ENCODE measurements at regions not wholly inside any gene's neighbourhood (a gene's known extent, or its start where the extent isn't known, plus 50 kb on each side); places are given as distances from the start of the nearest gene placed in this dataset.

GRCh38 chr22:47778160-47778658 lies 1015.8 kb downstream of the TBC1D22A start:
- H3K27ac ChIP-seq, result no peak overlapping the region
- H3K9me3 ChIP-seq, result no peaks in the 10 kb centered on the region
- no peak for DNase-seq (ENCODE audit: low spot score)
- no peaks in the 10 kb centered on the region for H3K4me1 ChIP-seq (ENCODE audit: control insufficient read depth in 1 of 2, low read depth in 2 of 2)
- no peak for ATAC-seq (ENCODE audit: insufficient number of reproducible peaks, low FRiP score, low read depth)
- no peaks in the 10 kb centered on the region for H3K27me3 ChIP-seq (replicated peaks; ENCODE audit: insufficient read depth)
- H3K4me3 ChIP-seq, result no peak overlapping the region
- TF ChIP-seq, protein P1, sequence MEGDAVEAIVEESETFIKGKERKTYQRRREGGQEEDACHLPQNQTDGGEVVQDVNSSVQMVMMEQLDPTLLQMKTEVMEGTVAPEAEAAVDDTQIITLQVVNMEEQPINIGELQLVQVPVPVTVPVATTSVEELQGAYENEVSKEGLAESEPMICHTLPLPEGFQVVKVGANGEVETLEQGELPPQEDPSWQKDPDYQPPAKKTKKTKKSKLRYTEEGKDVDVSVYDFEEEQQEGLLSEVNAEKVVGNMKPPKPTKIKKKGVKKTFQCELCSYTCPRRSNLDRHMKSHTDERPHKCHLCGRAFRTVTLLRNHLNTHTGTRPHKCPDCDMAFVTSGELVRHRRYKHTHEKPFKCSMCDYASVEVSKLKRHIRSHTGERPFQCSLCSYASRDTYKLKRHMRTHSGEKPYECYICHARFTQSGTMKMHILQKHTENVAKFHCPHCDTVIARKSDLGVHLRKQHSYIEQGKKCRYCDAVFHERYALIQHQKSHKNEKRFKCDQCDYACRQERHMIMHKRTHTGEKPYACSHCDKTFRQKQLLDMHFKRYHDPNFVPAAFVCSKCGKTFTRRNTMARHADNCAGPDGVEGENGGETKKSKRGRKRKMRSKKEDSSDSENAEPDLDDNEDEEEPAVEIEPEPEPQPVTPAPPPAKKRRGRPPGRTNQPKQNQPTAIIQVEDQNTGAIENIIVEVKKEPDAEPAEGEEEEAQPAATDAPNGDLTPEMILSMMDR (IDR thresholded peaks at IDR 0.05), result no peak
- no peaks in the 10 kb centered on the region for H3K36me3 ChIP-seq

DNA sequence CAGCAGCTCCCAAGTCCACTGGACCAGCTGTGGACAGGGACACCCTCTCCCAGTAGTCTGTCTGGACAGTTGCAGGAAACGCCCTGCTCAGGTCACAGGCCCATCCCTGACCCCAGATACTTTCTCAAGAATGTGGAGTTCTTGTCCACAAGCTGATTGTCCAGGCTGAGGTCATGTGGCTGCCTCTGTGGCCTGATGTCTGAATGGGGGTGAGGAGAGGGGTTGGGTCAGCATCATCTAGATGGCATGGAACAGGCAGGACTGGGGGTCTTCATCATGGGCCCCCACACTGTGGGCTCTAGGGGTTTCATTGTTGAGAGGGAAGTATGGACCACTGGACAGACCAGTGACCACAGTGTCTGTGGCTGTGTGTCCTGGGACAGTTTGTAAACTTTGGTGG lies 1015.0 kb downstream of the TBC1D22A start:
- no peaks in the 10 kb centered on the region for H3K36me3 ChIP-seq
- DNase-seq (ENCODE audit: low spot score) (no peak), ATAC-seq (ENCODE audit: insufficient number of reproducible peaks, low FRiP score, low read depth) (no peak)
- H3K9me3 ChIP-seq, result no peaks in the 10 kb centered on the region
- H3K4me1 ChIP-seq (ENCODE audit: control insufficient read depth in 1 of 2, low read depth in 2 of 2), result no peaks in the 10 kb centered on the region
- TF ChIP-seq, protein P1 (IDR thresholded peaks at IDR 0.05), result no peak
- H3K27me3 ChIP-seq (replicated peaks; ENCODE audit: insufficient read depth), result no peaks in the 10 kb centered on the region
- H3K4me3 ChIP-seq, result no peak overlapping the region
- H3K27ac ChIP-seq, result no peak overlapping the region

GRCh38 chr22:47776329-47776728 lies 1013.9 kb downstream of the TBC1D22A start:
- no peaks in the 10 kb centered on the region for H3K9me3 ChIP-seq
- no peak for ATAC-seq (ENCODE audit: insufficient number of reproducible peaks, low FRiP score, low read depth)
- H3K27me3 ChIP-seq (replicated peaks; ENCODE audit: insufficient read depth), result no peaks in the 10 kb centered on the region
- DNase-seq (ENCODE audit: low spot score), result no peak
- no peak overlapping the region for H3K27ac ChIP-seq
- H3K4me3 ChIP-seq, result no peak overlapping the region
- no peaks in the 10 kb centered on the region for H3K36me3 ChIP-seq
- TF ChIP-seq, protein P1 (IDR thresholded peaks at IDR 0.05), result no peak
- H3K4me1 ChIP-seq (ENCODE audit: control insufficient read depth in 1 of 2, low read depth in 2 of 2), result no peaks in the 10 kb centered on the region

- Histone ChIP-seq H3K9me3 (no peaks in the 10 kb centered on the region), H3K27ac (no peak overlapping the region), H3K36me3 (no peaks in the 10 kb centered on the region), H3K27me3 (replicated peaks; ENCODE audit: insufficient read depth) (no peaks in the 10 kb centered on the region), H3K4me1 (ENCODE audit: control insufficient read depth in 1 of 2, low read depth in 2 of 2) (no peaks in the 10 kb centered on the region), H3K4me3 (no peak overlapping the region)
- no peak for ATAC-seq (ENCODE audit: insufficient number of reproducible peaks, low FRiP score, low read depth)
- no peak for DNase-seq (ENCODE audit: low spot score)
- TF ChIP-seq, protein P1 (IDR thresholded peaks at IDR 0.05), result no peak
These were observed 1013.2 kb downstream of the TBC1D22A start for GRCh38 chr22:47775686-47776085.

GRCh38 chr22:47775191-47775590 lies 1012.7 kb downstream of the TBC1D22A start:
- DNase-seq (ENCODE audit: low spot score) (no peak), ATAC-seq (ENCODE audit: insufficient number of reproducible peaks, low FRiP score, low read depth) (no peak)
- Histone ChIP-seq H3K27me3 (replicated peaks; ENCODE audit: insufficient read depth) (no peaks in the 10 kb centered on the region), H3K9me3 (no peaks in the 10 kb centered on the region), H3K4me1 (ENCODE audit: control insufficient read depth in 1 of 2, low read depth in 2 of 2) (no peaks in the 10 kb centered on the region), H3K36me3 (no peaks in the 10 kb centered on the region), H3K4me3 (no peak overlapping the region), H3K27ac (no peak overlapping the region)
- TF ChIP-seq, protein P1 (IDR thresholded peaks at IDR 0.05), result no peak
